ENCODE measurements at regions not wholly inside any gene's neighbourhood (a gene's known extent, or its start where the extent isn't known, plus 50 kb on each side); places are given as distances from the start of the nearest gene placed in this dataset.

- no peak for DNase-seq
Measured at GRCh38 chr14:65360144-65360784, 52.3 kb upstream of the FUT8 start.

- DNase-seq: no peak
Measured at GRCh38 chr14:65361920-65362319, 50.6 kb upstream of the FUT8 start.
